ENCODE measurements at regions not wholly inside any gene's neighbourhood (a gene's known extent, or its start where the extent isn't known, plus 50 kb on each side); places are given as distances from the start of the nearest gene placed in this dataset.

DNA sequence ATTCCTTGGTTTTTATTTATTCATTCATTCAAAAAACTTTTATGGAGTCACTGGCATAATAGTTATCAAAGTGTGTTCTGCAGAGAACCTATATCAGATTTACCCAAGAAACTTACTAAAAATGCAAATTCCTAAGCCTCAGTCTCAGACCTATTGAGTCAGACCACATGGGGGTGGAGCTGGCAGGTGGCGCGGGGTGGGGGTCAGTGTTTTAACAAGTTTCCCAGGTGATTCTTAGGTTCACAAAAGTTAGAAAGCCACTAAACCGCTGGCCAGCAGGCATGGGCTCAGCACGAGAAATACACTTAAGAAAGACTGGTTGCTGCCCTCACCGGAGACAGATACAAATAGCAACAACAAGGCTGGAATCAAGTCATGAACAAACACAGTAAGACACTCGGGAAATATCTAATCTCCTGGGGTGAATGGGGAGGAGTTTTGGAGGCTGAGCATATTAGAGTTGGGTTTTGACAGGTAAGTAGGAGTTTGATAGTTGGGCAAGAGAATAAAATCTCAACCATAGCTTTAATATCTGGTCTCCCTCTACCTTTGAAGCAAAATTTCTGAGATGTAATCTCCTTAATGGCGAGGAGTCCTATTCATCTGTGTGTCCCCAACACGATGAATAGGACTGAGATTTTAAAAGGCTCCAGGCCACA lies 167.5 kb upstream of the NECTIN1 start:
- TF ChIP-seq, protein P1, sequence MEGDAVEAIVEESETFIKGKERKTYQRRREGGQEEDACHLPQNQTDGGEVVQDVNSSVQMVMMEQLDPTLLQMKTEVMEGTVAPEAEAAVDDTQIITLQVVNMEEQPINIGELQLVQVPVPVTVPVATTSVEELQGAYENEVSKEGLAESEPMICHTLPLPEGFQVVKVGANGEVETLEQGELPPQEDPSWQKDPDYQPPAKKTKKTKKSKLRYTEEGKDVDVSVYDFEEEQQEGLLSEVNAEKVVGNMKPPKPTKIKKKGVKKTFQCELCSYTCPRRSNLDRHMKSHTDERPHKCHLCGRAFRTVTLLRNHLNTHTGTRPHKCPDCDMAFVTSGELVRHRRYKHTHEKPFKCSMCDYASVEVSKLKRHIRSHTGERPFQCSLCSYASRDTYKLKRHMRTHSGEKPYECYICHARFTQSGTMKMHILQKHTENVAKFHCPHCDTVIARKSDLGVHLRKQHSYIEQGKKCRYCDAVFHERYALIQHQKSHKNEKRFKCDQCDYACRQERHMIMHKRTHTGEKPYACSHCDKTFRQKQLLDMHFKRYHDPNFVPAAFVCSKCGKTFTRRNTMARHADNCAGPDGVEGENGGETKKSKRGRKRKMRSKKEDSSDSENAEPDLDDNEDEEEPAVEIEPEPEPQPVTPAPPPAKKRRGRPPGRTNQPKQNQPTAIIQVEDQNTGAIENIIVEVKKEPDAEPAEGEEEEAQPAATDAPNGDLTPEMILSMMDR (IDR thresholded peaks at IDR 0.05; ENCODE audit: low read length) = no peak
- no peak for TF ChIP-seq EZH2 (IDR thresholded peaks at IDR 0.05; ENCODE audit: borderline replicate concordance, low read length)

Measured in OCI-LY1 (cell line).